GM13977 (cell line): ENCODE measurements at regions not wholly inside any gene's neighbourhood (a gene's known extent, or its start where the extent isn't known, plus 50 kb on each side); places are given as distances from the start of the nearest gene placed in this dataset.

Experiments used
- DNase-seq: peaks from one replicate; pipeline ENCODE4 v3.0.0; 2012; ENCODE audit warnings: low spot score
- CTCF ChIP-seq: IDR thresholded peaks from 2 replicates; pipeline ENCODE4 v1.5.1; 2012; ENCODE audit warnings: mild to moderate bottlenecking, control low read depth; ENCODE audit not compliant: insufficient read depth; ENCODE audit errors: extremely low read depth, missing control alignments
- in situ Hi-C: fragments of 300-500 bp; cut with MboI; formaldehyde crosslinking; loops from one replicate; pipeline ENCODE4 v1.12.0; 2022; ENCODE audit warnings: low sequenced_read_pairs, low pct_unique_long_range_greater_than_20kb, mixed read lengths, inconsistent platforms; ENCODE audit not compliant: unreplicated experiment

- no peak for DNase-seq
- TF ChIP-seq CTCF = no peak
- in situ Hi-C loops = no loop called here
Observed at GRCh38 chr16:64864232-64864809, 257.5 kb downstream of the CDH11 start.

GRCh38 chr16:64858076-64858475 lies 263.8 kb downstream of the CDH11 start:
- in situ Hi-C loops = no loop called here
- DNase-seq = no peak
- no peak for TF ChIP-seq CTCF

GRCh38 chr16:64857411-64857810 lies 264.5 kb downstream of the CDH11 start:
- DNase-seq = no peak
- in situ Hi-C loops = no loop called here
- TF ChIP-seq CTCF = no peak

GRCh38 chr16:64853551-64853950 lies 268.3 kb downstream of the CDH11 start:
- in situ Hi-C loops = no loop called here
- DNase-seq = no peak
- no peak for TF ChIP-seq CTCF

GRCh38 chr16:64846966-64847365 lies 274.9 kb downstream of the CDH11 start:
- TF ChIP-seq CTCF = no peak
- no peak for DNase-seq
- in situ Hi-C loops = no loop called here

- no peak for TF ChIP-seq CTCF
- in situ Hi-C loops = no loop called here
Observed at GRCh38 chr16:64845071-64845470, 276.8 kb downstream of the CDH11 start.

GRCh38 chr16:64841482-64841881 lies 280.4 kb downstream of the CDH11 start:
- in situ Hi-C loops = no loop called here
- no peak for TF ChIP-seq CTCF
- no peak for DNase-seq

More at GRCh38 chr16:64845071-64845470, 276.8 kb downstream of the CDH11 start:
- no peak for DNase-seq
